ENCODE measurements at regions not wholly inside any gene's neighbourhood (a gene's known extent, or its start where the extent isn't known, plus 50 kb on each side); places are given as distances from the start of the nearest gene placed in this dataset.

GRCh38 chr19:28936001-28936400 is 276.9 kb downstream of the UQCRFS1 start:
- no TSS peak for BruUV-seq (replicated peaks)
- H3K4me1 ChIP-seq (ENCODE audit: control insufficient read depth, extremely low read depth, insufficient read depth, low read length), result no peaks in the 10 kb centered on the region

More at GRCh38 chr19:28936001-28936400, 276.9 kb downstream of the UQCRFS1 start:
- Histone ChIP-seq H3K27ac (ENCODE audit: insufficient read depth, low read depth, low read length) (no peak overlapping the region), H3K27me3 (ENCODE audit: control insufficient read depth in 2 of 2, insufficient read depth in 2 of 2, low read length in 2 of 2) (no peaks in the 10 kb centered on the region), H4K20me1 (replicated peaks; ENCODE audit: control insufficient read depth, extremely low read depth, insufficient read depth, low read length) (no peaks in the 10 kb centered on the region), H3K9ac (replicated peaks; ENCODE audit: extremely low read depth, insufficient read depth, low read length) (no peak overlapping the region), H3K4me3 (replicated peaks in 1 of 3; ENCODE audit: insufficient read depth in 1 of 3, low read depth in 1 of 3, low read length in 3 of 3) (no peak overlapping the region), H3K9me1 (replicated peaks; ENCODE audit: control insufficient read depth, extremely low read depth, insufficient read depth, low read length) (no peaks in the 10 kb centered on the region), H3K9me3 (replicated peaks; ENCODE audit: control insufficient read depth, insufficient read depth, low read length) (peaks cover 3% of the 10 kb centered on the region), H2AFZ (ENCODE audit: low read depth, low read length) (no peak overlapping the region), H3K79me2 (ENCODE audit: control insufficient read depth, insufficient read depth, low read length) (no peaks in the 10 kb centered on the region), H3K4me2 (ENCODE audit: insufficient read depth, low read length) (no peak overlapping the region), H3K36me3 (ENCODE audit: control insufficient read depth in 2 of 2, extremely low read depth in 1 of 2, insufficient read depth in 2 of 2, low read length in 2 of 2) (no peaks in the 10 kb centered on the region)
- CTCF ChIA-PET, result no interaction called here
- POLR2A ChIA-PET, result no interaction called here
- intact Hi-C loops (cut with micrococcal nuclease), result no loop called here
- DNase-seq (ENCODE audit: low read depth, low spot score), result no peak
- FAIRE-seq, result no peak
- TF ChIP-seq GATA2 (IDR thresholded peaks at IDR 0.05; ENCODE audit: insufficient read depth, insufficient read length, low read depth, low read length) (no peak), EZH2 (IDR thresholded peaks at IDR 0.05; ENCODE audit: borderline replicate concordance, low read depth, low read length, severe bottlenecking) (no peak), POLR2A (IDR thresholded peaks at IDR 0.05; ENCODE audit: low read depth, low read length) (no peak), MAX (IDR thresholded peaks at IDR 0.05; ENCODE audit: insufficient read depth, insufficient read length) (no peak), MYC (IDR thresholded peaks at IDR 0.05; ENCODE audit: low read depth, low read length) (no peak), JUN (IDR thresholded peaks at IDR 0.05; ENCODE audit: borderline replicate concordance, insufficient read depth, insufficient read length, low read depth) (no peak), FOS (IDR thresholded peaks at IDR 0.05; ENCODE audit: borderline replicate concordance, insufficient read depth, low read length) (no peak), CTCF (IDR thresholded peaks at IDR 0.05; ENCODE audit: extremely low read depth in 1 of 2, insufficient read depth in 1 of 2, low read depth in 1 of 2, low read length in 2 of 2) (no peak), POLR2AphosphoS5 (IDR thresholded peaks at IDR 0.05; ENCODE audit: insufficient read depth, low read depth, low read length) (no peak)
- dilution Hi-C loops (cut with MboI; ENCODE audit: extremely low pct_ligation_motif_present, low sequenced_read_pairs), result no loop called here

Measured in endothelial cell of umbilical vein (primary cell).